Activated naive CD4-positive, alpha-beta T cell treated with anti-CD3 and anti-CD28 coated beads, Interleukin-2, amount 50 U/mL, for 16 hours (primary cell): ENCODE measurements at regions not wholly inside any gene's neighbourhood (a gene's known extent, or its start where the extent isn't known, plus 50 kb on each side); places are given as distances from the start of the nearest gene placed in this dataset.

Source experiments
- DNase-seq: peaks from one replicate; pipeline ENCODE4 v3.0.0-alpha.2; 2020

DNA sequence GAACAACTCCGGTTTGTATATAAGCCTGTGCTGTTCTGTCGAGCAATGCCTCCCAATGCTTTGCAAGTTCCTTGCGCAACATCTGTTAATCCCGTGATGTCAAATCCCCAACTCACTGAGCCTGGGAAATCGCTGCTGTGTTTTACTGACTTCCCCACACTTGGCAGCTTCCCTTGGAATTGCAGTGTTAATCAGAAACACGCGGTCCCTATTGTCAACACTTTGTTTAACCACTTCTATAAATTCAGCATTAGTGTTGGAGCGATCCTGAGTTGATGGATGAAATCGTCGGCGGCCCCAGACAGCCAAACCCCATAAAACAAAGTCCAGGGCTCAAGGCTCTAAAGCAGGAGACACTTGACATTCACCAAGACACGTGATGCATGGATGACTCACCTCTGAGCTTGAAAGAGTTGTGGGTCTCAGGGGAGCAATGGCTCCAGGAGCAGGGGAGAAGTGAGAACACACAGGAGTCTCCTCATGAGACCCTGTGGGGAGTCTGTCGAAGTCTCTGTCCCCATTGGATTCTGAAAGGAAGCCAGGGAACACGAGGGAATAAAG lies 555.3 kb downstream of the MIAT start:
- no peak for DNase-seq

DNA sequence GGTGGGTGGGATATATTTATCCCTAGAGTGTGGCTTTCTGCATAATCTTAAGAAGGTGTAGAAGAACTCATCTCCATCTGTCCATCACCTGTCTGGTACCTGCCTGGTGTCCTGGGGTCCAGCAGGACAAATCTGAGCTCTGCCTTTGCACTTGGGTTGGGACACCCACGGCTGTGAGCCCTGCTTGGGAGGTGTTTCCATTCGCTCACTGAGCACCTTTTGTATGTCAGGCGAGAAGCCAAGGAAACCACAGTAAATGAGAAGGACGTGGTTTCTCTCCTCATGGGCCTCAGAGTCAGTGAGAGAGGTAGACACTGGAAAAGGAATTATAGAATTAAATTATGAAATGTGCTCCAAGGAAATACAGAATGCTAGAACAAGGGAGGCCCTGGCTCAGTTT lies 555.9 kb downstream of the MIAT start:
- DNase-seq, result no peak

DNA sequence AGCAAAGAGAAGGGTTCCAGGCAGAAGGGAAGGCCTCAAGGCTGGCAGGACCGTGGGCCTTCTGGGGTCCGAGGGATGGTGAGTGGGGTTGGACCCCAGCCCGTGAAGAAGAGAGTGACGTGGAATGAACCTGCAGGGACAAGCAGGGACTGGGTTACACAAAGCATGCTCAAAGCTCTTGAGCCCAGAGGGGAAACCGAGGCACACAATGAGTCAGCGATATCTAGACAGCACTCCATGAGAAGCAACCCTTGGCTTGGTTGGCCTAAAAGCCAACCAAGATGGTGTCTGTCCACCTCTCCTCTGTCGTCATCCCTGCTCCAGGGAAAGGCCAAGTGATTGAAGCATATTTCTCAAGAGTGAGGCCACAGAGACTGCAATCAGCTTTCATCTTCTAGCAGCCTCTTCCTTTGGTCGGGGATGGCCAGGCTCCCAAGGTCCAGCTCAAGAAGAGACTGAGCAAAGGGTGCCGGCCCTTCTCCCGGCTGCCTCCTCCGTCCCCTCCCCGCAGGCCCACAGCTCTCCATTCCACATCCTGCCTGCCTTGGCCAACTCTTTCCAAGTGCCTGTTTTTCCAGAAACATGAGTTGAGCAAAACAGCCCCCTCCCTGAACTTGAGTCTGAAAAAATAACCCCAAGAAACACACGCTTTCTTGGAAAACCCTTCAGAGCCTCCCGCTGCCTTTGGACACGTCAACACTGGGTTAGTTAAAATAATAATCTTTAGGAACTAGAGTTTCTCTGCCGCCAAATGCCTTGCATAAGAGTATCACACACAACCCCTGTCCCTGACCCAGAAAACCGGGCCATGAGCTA lies 556.6 kb downstream of the MIAT start:
- DNase-seq, result no peak

DNA sequence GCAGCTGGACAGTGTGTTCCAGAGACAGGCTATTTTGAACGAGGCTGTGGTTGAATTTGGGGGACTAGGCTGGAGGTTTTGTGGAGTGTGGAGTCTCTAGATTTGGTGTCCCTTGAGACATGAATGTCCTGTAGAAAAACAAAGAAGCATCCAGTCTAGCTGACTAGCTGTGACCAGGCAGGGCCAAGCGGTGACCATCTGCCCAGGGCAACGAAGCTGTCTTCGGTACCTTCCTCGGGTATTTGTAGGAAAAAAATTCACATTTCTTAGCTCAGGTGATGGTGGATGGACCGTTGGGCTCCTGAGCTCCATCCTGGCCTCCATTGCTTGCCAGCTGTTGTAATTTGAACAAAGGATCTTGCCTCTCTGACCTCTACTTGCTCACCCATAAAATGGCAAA lies 557.3 kb downstream of the MIAT start:
- DNase-seq, result no peak

DNA sequence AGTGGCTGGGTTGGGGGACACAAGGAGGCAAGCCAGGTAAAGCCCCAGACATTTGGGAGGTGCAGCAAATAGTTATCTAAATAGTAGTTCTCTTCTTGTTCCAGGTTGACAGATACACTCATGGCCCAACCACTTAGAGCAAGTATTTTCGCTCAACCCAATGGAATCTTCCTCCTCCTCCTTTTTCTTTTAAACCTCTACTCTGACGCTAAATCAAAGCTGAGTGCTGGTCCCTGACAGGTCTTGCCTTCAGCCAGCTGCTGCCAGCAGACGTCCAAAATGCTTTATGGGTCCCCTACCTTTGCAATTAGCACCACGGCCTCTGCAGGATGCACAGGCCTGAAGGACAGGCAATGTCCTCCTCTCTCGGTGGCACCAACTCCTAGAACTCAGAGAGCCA lies 558.5 kb downstream of the MIAT start:
- DNase-seq, result no peak

DNA sequence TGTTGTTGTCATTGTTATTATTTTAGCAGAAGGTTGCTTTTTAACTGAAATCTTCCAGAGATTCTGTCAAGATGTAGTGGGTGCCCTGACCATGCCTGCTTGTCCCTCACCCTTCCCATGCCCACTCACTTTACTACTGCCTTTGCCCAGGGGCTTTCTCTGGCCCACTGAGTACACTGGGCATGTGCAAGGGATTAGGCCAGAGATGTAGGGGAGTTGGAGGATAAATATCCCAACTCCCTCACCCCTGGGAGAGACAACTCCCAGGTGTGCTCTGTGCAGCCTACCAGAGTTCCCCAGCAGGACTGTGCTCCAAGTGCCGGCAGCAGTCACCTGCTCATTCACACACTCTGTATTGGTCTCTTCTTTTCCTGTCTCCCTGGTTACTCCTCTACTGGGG lies 559.1 kb downstream of the MIAT start:
- DNase-seq, result no peak

DNA sequence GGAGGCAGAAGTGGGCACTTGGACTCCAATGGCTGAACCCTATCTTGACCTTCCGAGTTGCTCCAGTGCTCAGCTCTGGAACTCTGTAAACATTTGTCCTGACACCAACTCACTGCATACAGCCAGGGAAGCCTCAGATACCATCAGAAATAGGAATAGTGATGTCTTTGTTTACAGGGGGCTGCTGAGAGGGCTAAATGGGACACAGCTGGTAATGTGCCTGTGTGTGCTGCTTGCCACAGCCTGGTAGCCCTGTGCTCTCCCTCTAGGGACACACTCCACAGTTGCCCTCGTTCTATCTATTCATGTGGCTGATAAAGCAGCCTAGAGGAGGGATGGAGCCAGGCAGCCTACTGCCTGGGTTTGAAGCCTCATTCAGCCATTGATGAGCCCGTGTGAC lies 559.8 kb downstream of the MIAT start:
- DNase-seq, result no peak

DNA sequence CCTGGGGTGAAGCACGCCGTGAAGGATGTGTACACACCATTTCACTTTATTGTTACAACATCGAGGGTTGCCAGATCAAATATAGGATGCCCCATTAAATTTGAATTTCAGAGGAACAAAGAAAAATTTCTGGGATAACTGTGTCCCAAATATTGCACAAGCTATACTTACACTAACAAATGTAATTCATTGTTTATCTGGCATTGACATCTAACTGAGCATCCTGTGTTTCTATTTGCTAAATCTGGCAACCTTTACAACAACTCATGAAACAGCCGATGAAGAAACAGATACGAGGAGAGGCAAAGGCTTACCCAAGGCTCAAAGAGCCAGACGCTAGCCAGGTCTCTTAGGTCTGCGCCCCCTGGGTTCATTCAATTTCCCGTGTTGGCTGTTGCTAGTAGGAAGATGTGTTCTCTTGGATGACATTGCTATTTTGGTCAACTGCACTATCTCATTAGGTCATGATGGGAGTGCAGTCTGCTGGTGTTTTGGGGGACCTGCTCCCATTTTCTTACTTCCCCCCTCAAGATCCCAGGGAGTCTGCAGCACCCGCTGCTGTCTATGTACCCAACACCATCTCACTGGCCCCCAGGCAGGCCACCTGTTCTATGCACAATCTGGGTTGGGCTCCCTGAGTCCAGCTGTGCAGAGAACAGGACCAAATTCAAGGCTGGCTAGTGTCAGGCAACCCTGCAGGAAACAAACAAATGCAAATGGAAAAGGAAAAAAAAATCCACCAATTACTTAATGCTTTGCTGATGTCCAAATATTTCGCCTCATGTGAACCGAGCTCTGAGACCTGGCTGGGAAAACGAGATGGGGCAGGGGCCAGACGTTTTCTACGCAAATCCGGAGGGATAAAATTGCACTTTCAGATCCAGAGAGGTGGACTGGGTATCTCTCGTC lies 560.9 kb downstream of the MIAT start:
- DNase-seq, result no peak

DNA sequence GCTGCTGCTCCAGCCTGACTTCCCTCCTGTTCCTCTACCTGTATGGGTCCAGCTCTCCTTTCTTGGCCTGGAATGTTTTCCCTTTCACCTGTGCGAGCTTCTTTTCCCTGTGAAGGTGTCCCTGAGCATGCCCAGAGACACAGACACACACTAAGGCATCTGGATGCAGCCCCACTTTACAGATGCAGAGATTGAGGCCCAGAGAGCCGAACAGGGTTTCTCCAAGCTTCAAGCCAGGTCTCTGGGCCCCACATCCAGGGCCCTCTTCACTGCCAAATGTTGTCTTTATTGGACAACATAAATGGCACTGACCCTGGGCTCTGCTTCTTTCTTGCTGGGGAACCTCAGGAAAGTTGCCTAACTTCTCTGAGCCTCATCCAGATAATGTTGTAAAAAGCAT lies 561.6 kb downstream of the MIAT start:
- DNase-seq, result no peak

DNA sequence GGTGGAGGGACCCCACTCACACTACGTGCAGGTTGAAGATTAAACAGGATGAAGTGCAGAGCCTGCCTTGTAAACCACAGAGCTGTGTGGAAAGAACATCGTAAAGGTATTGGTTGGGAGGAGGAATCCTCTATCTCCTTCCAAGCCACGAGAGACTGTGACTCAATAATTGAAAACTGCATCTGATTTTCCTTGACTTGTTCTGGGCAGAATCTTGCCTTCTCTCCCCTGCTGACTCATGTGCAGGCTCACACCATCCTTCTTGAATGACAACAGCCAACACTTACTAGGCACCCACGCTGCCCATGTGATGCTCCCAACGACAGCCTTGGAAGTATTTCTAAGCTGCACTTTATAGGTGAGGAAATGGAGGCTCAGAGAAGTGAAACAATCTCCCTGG lies 563.0 kb downstream of the MIAT start:
- no peak for DNase-seq

DNA sequence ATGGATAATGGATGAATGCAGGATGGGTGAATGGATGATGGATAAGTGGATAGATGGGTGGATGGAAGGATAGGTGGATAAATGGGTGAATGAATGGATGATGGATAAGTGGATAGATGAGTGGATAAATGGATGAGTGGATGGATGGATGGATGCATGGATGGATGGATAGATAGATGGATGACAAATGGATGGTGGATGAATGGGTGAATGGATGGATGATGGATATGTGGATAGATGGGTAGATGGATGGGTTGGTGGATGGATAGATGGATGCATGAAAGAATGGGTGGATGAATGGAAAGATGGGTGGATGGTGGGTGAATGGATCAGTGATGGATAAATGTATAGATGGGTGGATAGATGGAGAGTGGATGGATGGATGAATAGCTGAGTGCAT lies 564.8 kb downstream of the MIAT start:
- no peak for DNase-seq

DNA sequence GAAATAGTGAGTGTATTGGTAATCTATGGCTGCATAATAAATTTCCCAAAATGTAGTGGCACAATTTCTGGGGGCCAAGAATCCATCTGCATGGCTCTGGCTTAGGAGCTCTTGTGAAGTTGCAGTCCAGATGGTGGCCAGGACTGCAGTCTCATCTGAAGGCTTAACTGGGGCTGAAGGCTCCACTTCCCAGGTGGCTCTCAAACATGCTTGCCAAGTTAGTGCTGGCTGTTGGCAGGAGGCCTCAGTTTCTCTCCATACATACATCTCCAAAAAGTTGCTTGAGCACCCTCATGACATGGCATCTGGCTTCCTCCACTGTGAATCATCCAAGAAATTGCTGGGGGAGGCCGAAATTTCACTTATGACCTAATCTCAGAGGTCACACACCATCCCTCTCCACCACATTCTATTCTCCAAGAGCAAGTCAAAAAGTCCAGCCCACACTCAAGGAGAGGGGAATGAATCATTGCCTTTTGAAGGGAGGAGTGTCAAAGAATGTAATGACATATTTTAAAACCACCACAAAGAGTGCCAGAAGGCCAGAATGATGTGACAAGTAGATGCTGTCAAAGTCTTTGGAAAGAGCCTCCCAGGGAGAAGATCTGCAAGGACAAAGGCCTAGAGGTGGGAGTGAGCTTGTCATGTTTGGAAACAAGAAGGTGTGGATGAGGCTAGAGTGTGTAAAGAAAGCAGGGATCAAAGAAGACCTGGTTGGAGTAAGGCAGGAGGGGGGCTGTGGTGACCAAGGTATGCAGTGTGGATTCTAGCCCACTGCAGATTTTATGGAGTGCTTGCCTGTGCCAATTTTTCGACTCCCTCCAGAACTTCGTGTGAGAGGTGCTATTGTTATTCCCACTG lies 566.2 kb downstream of the MIAT start:
- no peak for DNase-seq

DNA sequence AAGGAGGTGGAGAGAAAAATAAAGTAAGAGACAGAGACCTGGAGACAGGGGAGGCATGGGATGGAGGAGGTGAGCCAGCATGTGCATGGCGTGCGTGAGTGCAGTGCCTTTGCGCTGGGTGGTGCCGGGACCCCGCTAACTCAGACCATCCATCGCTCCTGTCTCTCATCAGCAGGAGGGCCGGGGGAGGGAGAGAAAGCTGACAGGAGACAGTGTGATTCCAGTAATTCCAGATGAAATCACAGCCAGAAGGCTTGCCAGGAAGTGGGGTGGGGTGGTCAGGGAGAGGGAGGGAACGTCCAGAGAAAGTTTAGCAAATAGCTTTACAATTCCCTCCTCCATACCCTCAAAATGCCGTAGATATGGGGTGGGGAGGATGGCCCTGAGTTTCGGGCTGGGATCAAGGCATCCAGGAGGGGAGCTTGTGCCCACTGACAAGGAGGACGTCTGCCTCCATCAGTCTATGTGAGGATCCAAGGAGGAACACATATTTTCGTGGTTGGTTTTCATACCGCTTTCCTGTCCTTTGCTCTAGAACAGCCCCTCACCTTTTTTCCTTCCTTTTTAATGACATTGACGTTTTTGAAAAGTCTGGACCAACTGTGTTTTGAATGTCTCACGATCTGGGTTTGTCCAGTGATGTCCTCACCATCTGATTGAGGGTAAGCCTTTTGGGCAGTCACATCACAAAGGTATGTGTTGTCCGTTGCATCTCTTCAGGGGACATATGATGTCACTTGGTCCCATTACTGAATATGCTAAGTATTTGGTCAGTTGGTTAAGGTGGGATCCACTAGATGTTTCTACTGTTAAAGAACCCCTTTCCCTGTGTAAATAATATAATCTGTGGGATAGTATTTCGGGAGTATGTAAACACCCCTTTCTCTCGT lies 567.3 kb downstream of the MIAT start:
- no peak for DNase-seq

DNA sequence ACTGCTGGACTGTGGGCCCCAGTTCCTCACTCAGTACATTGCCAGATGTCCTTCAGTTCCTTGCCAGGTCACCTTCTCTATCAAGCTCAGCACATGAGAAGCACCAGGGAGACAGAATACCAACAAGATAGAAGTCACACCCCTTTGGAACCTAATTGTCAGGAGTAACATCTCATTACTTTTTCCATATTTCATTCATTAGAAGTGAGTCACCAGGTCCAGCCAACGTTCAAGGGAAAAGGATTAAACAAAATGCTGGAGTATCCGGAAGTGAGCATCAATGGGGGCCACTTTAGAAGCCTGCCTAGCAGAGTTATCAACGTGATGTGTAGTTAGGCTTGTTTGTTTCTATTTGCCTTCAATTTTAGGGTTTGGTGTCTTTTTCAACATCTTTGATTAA lies 569.3 kb downstream of the MIAT start:
- no peak for DNase-seq

DNA sequence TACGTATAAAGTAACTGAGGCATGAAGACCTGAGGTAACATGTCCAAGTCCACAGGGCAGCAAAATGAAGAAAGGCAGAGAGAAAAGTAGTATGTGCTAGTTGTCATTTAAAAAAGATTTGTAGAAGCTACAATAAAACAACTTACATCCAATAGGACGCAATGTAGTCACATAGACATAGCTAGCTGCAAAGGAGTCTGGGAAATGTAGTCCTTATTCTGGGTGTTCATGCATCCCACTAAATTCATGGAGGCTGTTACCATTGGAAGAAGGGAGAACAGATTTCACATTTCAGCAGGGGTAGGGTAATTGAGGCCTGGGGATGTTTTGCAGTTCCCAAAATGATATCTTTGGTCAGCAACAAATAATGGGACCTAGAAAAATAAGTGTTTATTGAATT lies 571.4 kb downstream of the MIAT start:
- DNase-seq, result no peak

DNA sequence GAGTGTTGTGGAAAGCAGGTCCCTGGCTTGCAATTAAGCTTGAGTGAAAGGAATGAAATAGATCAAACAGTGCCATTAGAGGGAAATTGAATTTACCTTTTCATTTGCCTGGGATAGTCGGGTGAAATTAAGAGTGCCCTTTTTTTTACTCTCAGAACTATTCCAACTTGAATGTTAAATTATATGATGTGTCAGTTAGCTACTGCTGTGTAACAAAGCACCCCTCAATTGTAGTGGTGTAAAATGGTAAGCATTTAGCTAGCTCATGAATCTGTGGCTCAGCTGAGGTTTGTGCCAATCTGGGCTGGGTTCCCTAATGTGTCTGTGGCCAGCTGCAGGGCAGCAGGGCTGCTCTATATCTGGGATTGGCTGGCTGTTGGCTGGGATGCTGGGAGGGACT lies 571.4 kb downstream of the MN1 start:
- no peak for DNase-seq

DNA sequence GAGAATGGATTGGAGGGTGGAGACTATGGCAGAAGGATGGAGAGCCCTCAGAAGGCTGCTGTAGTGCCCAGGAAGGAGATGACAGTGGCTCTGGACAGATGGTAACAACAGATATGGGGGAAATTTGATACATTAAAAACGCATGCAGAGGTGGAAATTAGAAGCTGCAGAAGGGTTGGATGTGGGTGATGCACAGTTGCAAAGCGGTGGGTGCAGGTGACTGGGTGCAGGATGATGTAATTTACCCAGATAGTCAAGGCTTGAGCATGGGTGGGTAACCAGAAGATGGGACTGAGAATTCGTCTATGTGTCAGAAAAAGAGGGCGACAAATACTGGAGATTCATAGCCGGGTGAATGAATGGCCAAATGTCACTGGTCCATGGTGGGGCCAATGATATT lies 570.3 kb downstream of the MN1 start:
- no peak for DNase-seq

DNA sequence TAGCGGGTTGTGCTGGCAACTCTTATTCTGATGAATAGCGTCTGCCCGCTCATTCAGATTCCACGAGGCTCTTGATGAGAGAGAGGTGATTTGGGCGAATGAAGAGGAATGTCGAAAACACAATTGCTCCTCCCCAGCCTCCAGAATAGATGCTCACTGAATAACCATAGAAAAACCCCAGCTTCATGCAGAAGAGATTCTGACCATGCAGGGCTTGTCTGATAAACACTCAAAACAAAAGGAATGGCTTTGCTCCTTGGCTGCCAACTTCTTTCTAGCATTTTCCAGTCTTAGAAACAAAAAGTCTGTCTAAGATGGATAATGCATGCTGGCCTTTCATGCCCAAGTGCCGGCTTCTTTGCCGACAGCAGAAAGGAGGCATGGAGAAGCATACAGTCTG lies 569.5 kb downstream of the MN1 start:
- no peak for DNase-seq

DNA sequence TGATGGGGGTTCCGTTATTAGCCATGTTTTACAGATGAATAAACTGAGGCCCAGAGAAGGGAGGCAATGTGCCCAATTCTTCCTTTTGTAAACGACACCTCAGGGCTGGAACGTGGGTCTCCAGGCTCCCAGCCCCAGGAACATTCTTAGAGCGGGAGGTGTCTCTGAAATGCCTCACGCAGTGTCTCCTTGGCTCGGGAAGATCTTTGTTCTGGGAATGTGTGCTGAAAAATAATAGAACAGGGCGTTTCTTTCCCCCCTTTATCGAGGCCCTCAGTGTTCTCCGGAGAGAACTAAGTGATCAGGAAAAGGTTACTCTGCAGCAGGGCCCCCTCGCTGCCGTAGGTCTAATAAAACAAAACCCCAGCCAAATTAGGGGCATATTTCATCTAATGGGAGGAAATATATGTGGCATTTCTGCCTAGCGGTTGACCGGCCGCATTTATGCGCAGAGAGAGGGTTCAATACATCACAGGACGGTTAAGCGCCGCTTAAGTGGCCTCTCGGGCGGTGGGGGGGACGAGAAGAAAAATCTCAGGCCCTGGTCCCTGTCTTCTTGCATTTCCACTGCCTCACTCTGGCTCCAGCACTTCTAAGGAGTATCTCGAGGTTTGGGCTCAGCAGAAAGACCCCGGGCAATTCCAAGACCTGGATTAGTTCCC lies 564.3 kb downstream of the MN1 start:
- DNase-seq, result no peak

DNA sequence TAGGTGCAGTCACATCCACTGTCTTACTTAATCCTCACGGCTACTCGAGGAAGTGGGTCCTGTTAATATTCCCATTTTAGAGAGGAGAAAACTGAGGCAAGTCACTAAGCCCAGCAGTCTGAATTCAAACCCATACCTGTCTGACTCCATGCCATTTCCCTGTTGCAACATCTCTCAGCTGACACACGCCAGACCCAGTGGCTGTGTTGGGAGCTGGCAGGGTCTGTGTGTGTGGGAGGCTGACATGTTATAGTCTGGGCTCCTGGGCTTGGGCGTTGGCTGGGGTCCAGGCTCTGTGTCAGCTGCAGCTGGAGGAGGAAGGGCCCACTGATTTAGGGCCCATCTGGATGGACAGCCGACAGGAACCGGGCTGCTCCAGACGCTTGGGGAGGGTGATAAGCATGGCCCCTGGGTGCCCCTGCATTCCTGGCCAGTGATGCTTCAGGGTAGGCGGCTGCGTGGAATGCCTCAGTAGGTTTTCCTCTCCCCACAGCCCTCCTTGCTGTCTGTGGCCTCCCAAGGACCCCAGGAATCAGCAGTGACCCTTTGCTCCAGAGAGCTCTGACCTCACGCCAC lies 562.5 kb downstream of the MN1 start:
- DNase-seq, result no peak

DNA sequence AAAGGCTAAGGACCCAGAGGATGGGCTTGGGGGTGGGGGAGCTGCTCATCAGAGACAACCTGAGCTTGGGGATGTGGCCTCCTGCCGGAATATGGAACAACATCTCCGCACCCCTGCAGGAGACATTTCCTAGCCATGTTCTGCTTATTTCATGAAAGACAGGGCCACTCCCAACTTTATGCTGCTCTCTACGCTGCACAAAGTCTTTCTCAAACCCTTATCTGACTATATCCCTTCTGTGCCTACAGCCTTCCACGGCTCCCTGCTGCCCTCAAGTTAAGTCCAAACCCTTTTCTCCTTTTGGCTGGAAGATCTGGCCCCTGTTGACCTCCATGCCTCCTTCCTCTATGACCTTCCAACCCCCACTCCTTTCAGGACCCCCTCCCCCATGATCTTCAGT lies 562.0 kb downstream of the MN1 start:
- DNase-seq, result no peak
